Epithelial cell of prostate (primary cell): ENCODE measurements at regions not wholly inside any gene's neighbourhood (a gene's known extent, or its start where the extent isn't known, plus 50 kb on each side); places are given as distances from the start of the nearest gene placed in this dataset.
"Not testable (repeated sequence)": the region's sequence is repeated elsewhere in the genome, so short reads cannot be mapped to it uniquely, and the experiment has no call there.

ENCODE experiments used
- DNase-seq: peaks from one replicate; pipeline ENCODE4 v3.0.0-alpha.2; 2011; ENCODE audit warnings: low read depth, low spot score
- H3K27ac ChIP-seq: fragments of 450-650 bp; 2 replicates; pipeline ENCODE4 v1.5.1; 2017; ENCODE audit warnings: mild to moderate bottlenecking

- H3K27ac ChIP-seq: peak overlapping the region; percentile 17
- DNase-seq: peak; percentile 53
Observed at GRCh38 chr14:62443796-62444195, 601.5 kb downstream of the KCNH5 start.

GRCh38 chr14:62445570-62445969 is 599.7 kb downstream of the KCNH5 start:
- no peak for DNase-seq
- H3K27ac ChIP-seq: no peak overlapping the region

GRCh38 chr14:62451221-62451620 is 594.0 kb downstream of the KCNH5 start:
- no peak for DNase-seq
- H3K27ac ChIP-seq: no peak overlapping the region

GRCh38 chr14:62453226-62453625 is 592.0 kb downstream of the KCNH5 start:
- DNase-seq: no peak
- H3K27ac ChIP-seq: no peak overlapping the region

- no peak overlapping the region for H3K27ac ChIP-seq
- no peak for DNase-seq
Observed at GRCh38 chr14:62455446-62455845, 589.8 kb downstream of the KCNH5 start.

- DNase-seq: no peak
- H3K27ac ChIP-seq: no peak overlapping the region
Observed at GRCh38 chr14:62462988-62463387, 582.3 kb downstream of the KCNH5 start.

- no peak for DNase-seq
- no peak overlapping the region for H3K27ac ChIP-seq
Observed at GRCh38 chr14:62468946-62469345, 576.3 kb downstream of the KCNH5 start.

GRCh38 chr14:62470935-62471334 is 574.3 kb downstream of the KCNH5 start:
- H3K27ac ChIP-seq: no peak overlapping the region

GRCh38 chr14:62491146-62491545 is 554.1 kb downstream of the KCNH5 start:
- no peak for DNase-seq
- H3K27ac ChIP-seq: no peak overlapping the region

More at GRCh38 chr14:62470935-62471334, 574.3 kb downstream of the KCNH5 start:
- DNase-seq: no peak

GRCh38 chr14:62497708-62498107 is 547.5 kb downstream of the KCNH5 start:
- no peak overlapping the region for H3K27ac ChIP-seq
- no peak for DNase-seq

- peak; percentile 1 for DNase-seq
Observed at GRCh38 chr14:62501021-62501750, 544.1 kb downstream of the KCNH5 start.

GRCh38 chr14:62505045-62505444 is 540.2 kb downstream of the KCNH5 start:
- no peak overlapping the region for H3K27ac ChIP-seq
- no peak for DNase-seq

More at GRCh38 chr14:62501021-62501750, 544.1 kb downstream of the KCNH5 start:
- H3K27ac ChIP-seq: peak overlapping the region; percentile 82

- not testable (repeated sequence) for H3K27ac ChIP-seq, DNase-seq
Observed at GRCh38 chr14:62521309-62521708, 523.9 kb downstream of the KCNH5 start.

- DNase-seq: no peak
- H3K27ac ChIP-seq: no peak overlapping the region
Observed at GRCh38 chr14:62528296-62528695, 517.0 kb downstream of the KCNH5 start.

GRCh38 chr14:62532181-62532580 is 513.1 kb downstream of the KCNH5 start:
- no peak overlapping the region for H3K27ac ChIP-seq
- DNase-seq: no peak

GRCh38 chr14:62546862-62547474 is 498.3 kb downstream of the KCNH5 start:
- no peak for DNase-seq

GRCh38 chr14:62557416-62557815 is 487.8 kb downstream of the KCNH5 start:
- DNase-seq: no peak
- no peak overlapping the region for H3K27ac ChIP-seq

More at GRCh38 chr14:62546862-62547474, 498.3 kb downstream of the KCNH5 start:
- H3K27ac ChIP-seq: no peak overlapping the region

GRCh38 chr14:62558451-62558850 is 486.8 kb downstream of the KCNH5 start:
- DNase-seq: no peak
- no peak overlapping the region for H3K27ac ChIP-seq

GRCh38 chr14:62585247-62585646 is 460.0 kb downstream of the KCNH5 start:
- DNase-seq: no peak
- no peak overlapping the region for H3K27ac ChIP-seq

GRCh38 chr14:62592877-62593276 is 452.4 kb downstream of the KCNH5 start:
- no peak overlapping the region for H3K27ac ChIP-seq
- DNase-seq: peak; percentile 16

GRCh38 chr14:62597143-62597542 is 448.1 kb downstream of the KCNH5 start:
- DNase-seq: no peak
- no peak overlapping the region for H3K27ac ChIP-seq
